ENCODE measurements at regions not wholly inside any gene's neighbourhood (a gene's known extent, or its start where the extent isn't known, plus 50 kb on each side); places are given as distances from the start of the nearest gene placed in this dataset.

GRCh38 chr3:28039829-28040228 is 201.6 kb upstream of the CMC1 start:
- TF ChIP-seq, protein P1, sequence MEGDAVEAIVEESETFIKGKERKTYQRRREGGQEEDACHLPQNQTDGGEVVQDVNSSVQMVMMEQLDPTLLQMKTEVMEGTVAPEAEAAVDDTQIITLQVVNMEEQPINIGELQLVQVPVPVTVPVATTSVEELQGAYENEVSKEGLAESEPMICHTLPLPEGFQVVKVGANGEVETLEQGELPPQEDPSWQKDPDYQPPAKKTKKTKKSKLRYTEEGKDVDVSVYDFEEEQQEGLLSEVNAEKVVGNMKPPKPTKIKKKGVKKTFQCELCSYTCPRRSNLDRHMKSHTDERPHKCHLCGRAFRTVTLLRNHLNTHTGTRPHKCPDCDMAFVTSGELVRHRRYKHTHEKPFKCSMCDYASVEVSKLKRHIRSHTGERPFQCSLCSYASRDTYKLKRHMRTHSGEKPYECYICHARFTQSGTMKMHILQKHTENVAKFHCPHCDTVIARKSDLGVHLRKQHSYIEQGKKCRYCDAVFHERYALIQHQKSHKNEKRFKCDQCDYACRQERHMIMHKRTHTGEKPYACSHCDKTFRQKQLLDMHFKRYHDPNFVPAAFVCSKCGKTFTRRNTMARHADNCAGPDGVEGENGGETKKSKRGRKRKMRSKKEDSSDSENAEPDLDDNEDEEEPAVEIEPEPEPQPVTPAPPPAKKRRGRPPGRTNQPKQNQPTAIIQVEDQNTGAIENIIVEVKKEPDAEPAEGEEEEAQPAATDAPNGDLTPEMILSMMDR (IDR thresholded peaks at IDR 0.05; ENCODE audit: low read depth, low read length, poor library complexity, severe bottlenecking): no peak
- TF ChIP-seq EZH2phosphoT487 (IDR thresholded peaks at IDR 0.05; ENCODE audit: borderline replicate concordance, low read length): no peak

Measured in DOHH2 (cell line).